Muscle of arm (tissue), 1 donor: ENCODE measurements at regions not wholly inside any gene's neighbourhood (a gene's known extent, or its start where the extent isn't known, plus 50 kb on each side); places are given as distances from the start of the nearest gene placed in this dataset.

ENCODE experiments used
- DNase-seq: peaks from one replicate; pipeline ENCODE4 v3.0.0-alpha.2; 2013

GRCh38 chr12:69062621-69063237, 129.8 kb upstream of the CPM start:
- DNase-seq: peak; percentile 24

DNA sequence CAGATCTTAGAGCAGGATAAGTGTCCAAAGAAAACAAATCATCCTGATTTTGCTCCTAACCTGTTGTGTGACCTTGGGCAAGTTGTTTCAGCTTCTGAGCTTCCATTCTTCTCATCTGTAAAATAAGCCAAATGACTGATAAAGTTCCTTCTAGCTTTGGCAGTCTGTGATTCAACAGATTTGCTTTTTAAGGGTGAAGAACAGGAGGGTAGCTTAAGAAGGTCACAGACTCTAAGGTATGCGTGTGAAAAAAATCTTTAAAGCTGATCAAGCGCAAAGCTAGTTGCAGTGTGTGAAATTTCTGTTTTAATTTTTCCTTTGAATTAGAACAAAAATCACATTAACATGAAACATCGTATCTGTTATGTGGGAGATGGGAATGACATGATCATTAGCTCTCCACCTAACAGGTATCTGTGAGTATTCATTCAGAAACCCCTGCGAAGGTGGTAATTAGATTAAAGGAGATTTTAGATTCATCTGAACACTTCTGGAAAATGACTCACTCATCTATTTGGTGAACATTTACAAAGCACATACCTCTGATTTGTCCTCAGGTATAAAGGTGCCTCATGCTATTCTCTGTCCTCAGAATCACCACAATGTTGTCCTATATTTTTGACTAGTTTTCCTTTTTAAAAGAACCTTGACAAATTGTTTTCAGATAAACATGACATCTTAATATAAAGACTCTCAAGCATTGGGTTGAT, 131.9 kb upstream of the CPM start:
- no peak for DNase-seq

DNA sequence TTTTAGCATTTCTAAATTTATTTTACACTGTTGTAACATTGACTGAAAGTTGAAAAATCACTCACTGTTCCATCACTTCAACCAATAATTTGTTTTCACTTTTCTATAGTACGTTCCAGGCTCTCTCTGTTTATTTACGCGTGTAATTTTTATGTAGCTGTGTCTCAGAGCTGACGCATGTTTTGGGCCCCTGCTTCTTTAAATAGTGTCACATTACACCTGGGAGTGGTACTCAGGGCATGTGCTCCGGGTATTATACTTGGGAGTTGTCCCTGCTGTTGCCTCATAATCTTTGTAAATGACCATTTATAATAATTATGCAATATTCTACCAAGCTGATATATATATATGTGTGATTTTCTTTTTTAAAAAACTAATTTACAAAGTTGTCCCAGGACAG, 132.8 kb upstream of the CPM start:
- DNase-seq: no peak

DNA sequence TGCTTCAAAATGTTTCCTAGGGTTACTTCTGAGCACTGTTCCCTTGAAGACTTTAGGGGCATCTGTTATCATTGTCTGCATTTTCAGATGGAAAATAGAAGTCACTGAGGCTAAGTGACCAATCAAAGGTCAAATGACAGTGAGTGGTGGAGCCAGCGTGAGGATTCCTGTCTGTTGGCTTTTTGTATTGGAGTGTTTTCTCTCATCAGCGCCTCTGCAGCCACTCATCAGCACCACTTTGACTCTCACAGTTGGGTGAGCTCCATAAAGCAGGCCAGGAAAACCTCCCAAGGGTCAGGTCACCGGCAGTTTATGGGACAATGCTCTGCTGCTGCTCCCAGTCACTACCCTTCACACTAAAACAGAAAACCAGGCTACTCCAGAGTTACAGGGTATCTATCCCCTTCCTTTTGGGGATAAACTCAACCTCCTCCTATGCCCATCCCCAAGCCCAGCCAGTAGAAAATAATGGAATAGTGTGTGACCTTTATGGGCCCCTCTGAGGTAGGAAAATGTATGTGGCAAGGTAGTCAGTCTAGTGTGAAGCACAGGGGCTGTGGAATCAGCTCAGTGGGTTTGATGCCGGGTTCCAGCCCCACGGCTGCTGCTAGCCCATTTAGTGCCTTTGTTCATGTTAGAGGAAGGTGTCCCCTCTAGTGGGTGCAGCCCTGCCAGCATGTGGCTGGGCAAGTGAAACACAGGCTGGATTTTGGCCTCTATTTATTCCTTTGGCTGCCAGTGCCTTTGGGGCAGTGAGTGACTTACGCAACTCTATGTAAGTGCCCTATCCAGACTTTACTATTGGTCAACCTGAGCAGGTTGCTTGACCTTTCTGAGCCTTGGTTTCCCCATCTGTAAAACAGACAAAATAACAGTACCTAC, 133.8 kb upstream of the CPM start:
- no peak for DNase-seq

DNA sequence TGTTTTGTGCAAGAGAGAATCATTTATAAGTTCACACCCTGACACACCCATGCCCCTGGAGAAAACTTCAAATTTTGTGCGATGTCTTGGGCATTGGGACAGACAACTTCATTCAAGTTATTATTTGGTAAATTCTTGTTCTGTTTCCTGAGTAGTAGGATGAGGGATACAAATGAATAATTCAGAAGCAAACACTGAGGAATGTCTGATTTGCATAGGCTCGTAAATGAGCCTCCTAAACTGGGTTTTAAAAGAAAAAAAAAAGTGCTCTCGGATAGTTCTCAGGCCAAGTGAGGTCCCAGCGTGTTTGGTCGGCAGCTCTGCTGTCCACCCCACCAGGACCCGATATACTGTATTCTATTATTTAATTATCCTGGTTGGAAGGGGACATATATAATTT, 134.7 kb upstream of the CPM start:
- DNase-seq: no peak

DNA sequence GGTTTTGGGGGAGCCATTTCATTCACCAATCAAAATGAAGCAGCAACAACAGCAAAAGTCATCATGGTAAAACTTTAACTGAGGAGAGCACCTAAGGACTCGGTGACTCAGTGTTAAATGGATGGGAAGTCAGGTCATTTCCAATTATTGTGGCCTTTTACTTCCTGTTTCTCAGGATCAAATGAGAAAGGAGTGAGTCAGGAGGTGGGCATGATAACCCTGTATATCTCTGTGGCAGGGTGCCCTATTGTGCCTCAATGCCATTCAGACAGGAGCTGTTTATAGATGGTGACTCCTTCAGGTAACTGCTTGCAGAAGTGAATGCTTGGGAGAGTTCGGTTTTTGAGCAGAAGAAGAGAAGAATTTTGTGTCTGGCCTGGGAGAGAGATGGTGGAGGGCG, 135.5 kb upstream of the CPM start:
- no peak for DNase-seq

DNA sequence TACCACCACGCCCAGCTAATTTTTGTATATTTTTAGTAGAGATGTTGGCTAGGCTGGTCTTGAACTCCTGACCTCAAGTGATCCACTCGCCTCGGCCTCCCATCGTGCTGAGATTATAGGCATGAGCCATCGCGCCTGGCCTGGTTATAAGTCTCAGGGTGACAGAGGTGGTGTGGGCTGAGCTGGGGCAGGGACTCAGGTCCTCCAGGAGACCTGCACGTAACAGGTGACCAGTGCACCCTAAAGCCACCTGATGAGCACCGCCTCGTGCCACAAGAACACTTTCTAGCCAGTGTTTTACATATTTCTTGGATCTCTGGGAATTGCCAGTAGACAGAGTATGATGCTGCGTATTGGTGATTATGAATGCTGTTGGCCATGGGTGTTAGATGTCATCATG, 136.5 kb upstream of the CPM start:
- no peak for DNase-seq

GRCh38 chr12:69070319-69071090, 137.5 kb upstream of the CPM start:
- DNase-seq: peak; percentile 59

- no peak for DNase-seq
These were observed 138.1 kb upstream of the CPM start for GRCh38 chr12:69071091-69071370.

- DNase-seq: no peak
These were observed 140.1 kb upstream of the CPM start for GRCh38 chr12:69073035-69073434.

- DNase-seq: no peak
These were observed 141.8 kb upstream of the CPM start for GRCh38 chr12:69074556-69075349.

- no peak for DNase-seq
These were observed 150.7 kb upstream of the CPM start for GRCh38 chr12:69083689-69084088.

GRCh38 chr12:69084816-69085378, 151.9 kb upstream of the CPM start:
- DNase-seq: no peak

GRCh38 chr12:69085852-69086251, 152.9 kb upstream of the CPM start:
- no peak for DNase-seq

DNA sequence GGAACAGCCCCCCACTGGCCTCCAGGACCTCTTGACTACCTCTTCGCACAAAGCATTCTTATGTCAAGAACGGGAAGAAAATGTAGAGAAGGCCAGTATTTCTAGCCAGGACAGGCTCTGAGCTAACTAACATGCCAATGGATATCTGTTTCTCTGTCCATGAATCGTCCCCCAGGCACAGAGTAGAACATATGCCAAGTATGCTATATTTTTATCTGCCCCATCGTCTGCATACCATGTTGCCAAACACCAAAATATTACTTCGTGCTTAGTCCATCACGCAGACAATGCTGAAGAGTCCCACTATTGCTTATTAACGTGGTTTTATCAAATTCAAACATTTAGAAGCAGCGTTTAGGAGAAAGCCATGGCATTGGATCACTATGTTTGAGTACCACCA, 151.4 kb upstream of the CPSF6 start:
- DNase-seq: no peak

DNA sequence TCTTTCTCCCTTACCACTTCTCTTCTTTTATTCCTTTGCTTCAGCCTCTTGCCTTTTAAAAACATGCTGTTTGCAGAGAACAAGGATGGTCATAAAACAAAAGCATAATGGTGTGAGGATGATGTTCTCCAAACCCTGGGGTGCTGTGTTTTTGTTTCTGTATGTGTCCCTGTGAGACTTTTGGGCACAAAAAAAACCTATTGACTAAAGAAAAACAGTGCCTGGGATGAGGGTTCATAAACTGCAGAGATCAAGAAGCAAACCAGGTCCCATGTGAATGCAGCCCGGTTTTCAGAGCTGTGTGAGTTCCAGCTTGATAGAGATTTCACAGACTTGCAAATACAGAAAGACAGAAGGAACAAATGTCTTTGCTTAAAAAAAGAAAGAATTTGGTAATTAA, 148.6 kb upstream of the CPSF6 start:
- no peak for DNase-seq

GRCh38 chr12:69091442-69092017, 147.8 kb upstream of the CPSF6 start:
- no peak for DNase-seq

DNA sequence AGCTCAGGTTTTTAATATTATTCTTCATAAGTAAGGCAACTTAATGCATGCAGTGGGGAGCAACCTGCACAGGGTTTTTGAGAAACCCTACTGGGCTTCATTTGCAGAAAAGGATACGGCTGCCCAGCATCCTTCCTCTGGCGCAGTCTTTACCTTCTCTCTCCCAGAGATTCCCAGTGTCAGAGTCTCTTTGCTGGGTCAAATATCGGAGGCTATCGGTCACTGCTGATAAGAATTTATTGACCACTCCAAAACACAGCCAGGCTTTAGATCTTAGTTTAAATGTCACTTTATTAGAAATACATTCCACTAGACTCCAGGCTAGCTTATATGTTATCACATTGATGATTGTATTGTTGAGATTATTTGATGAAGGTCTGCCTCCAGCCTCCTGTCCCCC, 147.2 kb upstream of the CPSF6 start:
- no peak for DNase-seq

GRCh38 chr12:69094606-69095216, 144.7 kb upstream of the CPSF6 start:
- no peak for DNase-seq

DNA sequence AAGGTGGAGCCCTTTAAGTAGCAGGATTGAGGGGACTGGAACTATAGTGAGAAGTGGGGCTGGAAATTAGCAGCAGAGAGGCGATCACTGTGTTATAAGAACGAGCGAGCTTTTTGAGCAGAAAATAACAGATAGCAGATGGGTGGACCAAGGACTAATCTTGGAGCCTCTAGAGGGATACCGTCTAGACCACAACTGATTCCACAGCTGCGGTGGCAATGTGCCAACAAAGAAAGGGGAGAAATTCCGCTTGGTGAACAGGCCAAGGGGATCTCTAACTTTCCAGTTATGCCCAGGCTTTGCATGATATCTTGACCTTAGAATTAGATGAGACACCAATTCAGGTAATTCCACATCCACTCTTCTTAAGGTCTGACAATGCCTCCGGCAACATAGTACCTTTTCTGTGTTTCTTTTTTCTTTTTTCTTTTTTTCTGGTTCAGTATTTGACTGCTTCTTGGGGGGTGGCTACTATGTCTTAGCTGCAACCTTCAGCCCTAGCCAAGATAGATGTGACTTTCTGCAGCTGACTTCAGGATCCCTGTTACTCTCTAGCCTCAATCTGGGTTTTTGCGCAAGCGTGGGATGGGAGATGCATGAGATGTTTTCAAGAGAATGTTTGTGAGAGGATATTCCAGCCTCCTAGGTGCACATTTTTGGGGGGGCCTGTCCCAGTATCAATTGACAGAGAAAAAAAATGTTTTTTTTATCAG, 143.4 kb upstream of the CPSF6 start:
- peak; percentile 30 for DNase-seq
